ENCODE measurements at regions not wholly inside any gene's neighbourhood (a gene's known extent, or its start where the extent isn't known, plus 50 kb on each side); places are given as distances from the start of the nearest gene placed in this dataset.

DNA sequence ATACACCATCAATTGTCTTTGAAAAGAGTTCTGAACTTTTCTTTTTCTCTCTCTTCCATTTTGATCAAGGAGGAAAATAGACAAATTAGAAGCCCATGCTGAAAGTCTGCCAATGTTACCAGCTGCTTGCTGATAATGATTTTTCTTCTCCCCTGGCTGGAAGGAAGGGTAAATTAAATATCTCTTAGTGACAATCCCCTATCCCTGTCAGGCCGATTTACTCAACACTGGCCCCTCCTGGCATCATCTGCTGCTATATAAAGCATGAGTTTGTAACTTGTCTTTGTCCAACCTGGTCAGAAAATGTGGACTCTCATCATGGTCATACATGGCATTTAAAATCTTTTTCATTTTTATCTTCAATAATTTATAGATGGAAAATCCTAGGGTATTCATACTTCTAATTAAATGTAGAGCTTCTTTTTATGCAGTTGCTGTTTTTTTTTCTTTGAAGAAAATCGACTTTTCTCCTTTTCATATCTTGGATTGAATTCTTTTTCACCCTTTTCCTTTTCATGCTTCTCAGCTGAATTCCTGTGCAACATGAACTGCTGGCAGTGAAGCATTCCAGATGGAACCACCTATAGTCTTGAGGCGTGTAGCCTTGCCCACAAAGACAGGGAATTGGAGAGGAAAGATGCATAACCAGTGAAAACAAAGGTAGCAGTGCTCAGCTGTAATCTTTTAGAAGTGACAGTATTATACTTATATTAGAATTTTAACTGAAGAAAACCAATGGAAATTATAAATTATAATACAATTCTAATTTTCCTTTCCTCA lies 214.7 kb upstream of the PTGFR start:
- Histone ChIP-seq H3K36me3 (ENCODE audit: control insufficient read depth, insufficient read depth, low read length) (no peaks in the 10 kb centered on the region), H3K4me3 (ENCODE audit: extremely low read depth, insufficient read depth, low read length, poor library complexity, severe bottlenecking) (no peak overlapping the region), H3K9me3 (ENCODE audit: control insufficient read depth, low read length) (no peaks in the 10 kb centered on the region), H3K4me1 (ENCODE audit: control insufficient read depth, insufficient read depth, low read length, poor library complexity, severe bottlenecking) (no peaks in the 10 kb centered on the region), H3K27ac (ENCODE audit: low read depth, low read length, severe bottlenecking) (no peak overlapping the region)
- 100% methylated on average over 1 of the region's 3 CpGs; no CpG with 5 or more reads in 1 of the 2 experiments for WGBS, 2 experiments (ENCODE audit: insufficient coverage in 2 of 2)

DNA sequence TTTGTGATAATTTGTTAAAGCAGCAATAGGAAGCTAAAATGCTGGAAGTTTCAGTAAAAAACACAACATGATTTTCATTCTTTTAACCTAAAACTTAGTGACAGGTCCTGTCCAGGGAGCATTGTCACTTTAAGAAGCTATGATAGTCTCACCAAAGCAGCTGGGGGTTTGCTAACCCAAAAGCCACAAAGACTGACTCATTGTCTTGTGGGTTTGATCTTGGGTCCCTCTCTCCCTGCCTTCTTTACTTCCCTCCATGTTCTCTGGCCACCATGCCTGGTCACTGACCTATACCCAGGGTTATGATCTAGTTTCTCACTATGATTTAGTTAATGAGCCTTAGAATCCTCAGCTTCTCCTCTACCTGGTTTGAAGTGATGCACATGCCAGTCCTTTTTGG lies 213.5 kb upstream of the PTGFR start:
- Histone ChIP-seq H3K4me3 (ENCODE audit: extremely low read depth, insufficient read depth, low read length, poor library complexity, severe bottlenecking) (no peak overlapping the region), H3K4me1 (ENCODE audit: control insufficient read depth, insufficient read depth, low read length, poor library complexity, severe bottlenecking) (no peaks in the 10 kb centered on the region), H3K27ac (ENCODE audit: low read depth, low read length, severe bottlenecking) (no peak overlapping the region), H3K9me3 (ENCODE audit: control insufficient read depth, low read length) (no peaks in the 10 kb centered on the region), H3K36me3 (ENCODE audit: control insufficient read depth, insufficient read depth, low read length) (no peaks in the 10 kb centered on the region)

- no peaks in the 10 kb centered on the region for H3K4me1 ChIP-seq (ENCODE audit: control insufficient read depth, insufficient read depth, low read length, poor library complexity, severe bottlenecking)
- H3K27ac ChIP-seq (ENCODE audit: low read depth, low read length, severe bottlenecking) = no peak overlapping the region
- no peak overlapping the region for H3K4me3 ChIP-seq (ENCODE audit: extremely low read depth, insufficient read depth, low read length, poor library complexity, severe bottlenecking)
- no peaks in the 10 kb centered on the region for H3K9me3 ChIP-seq (ENCODE audit: control insufficient read depth, low read length)
- WGBS, 2 experiments (ENCODE audit: insufficient coverage in 2 of 2) = 78 to 89% methylated on average over 1 of the region's 2 CpGs
- no peaks in the 10 kb centered on the region for H3K36me3 ChIP-seq (ENCODE audit: control insufficient read depth, insufficient read depth, low read length)
These were observed 211.7 kb upstream of the PTGFR start for GRCh38 chr1:78279051-78279450.

DNA sequence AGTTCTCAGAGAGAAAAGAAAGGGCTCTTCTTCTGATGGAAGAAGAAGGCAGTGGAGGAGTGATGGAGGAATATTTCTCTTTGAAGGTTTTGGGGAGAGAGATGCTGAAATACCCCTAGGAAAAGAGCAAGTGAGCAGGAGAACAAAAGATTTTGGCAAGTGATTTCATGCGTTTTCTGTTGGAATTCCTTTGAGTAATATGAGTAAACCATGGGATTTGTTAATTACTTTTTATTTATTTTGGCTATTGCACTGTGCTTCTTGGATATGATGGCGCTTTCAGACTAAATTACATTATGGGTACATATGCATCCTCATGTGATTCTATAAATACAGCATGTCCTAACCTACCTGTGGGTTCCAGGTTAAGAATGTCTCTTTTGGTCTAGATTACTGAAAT lies 210.1 kb upstream of the PTGFR start:
- no peak overlapping the region for H3K27ac ChIP-seq (ENCODE audit: low read depth, low read length, severe bottlenecking)
- H3K4me3 ChIP-seq (ENCODE audit: extremely low read depth, insufficient read depth, low read length, poor library complexity, severe bottlenecking) = no peak overlapping the region
- H3K36me3 ChIP-seq (ENCODE audit: control insufficient read depth, insufficient read depth, low read length) = no peaks in the 10 kb centered on the region
- WGBS, 2 experiments (ENCODE audit: insufficient coverage in 2 of 2) = 83% methylated on average over 1 of the region's 2 CpGs; no CpG with 5 or more reads in 1 of the 2 experiments
- H3K9me3 ChIP-seq (ENCODE audit: control insufficient read depth, low read length) = no peaks in the 10 kb centered on the region
- no peaks in the 10 kb centered on the region for H3K4me1 ChIP-seq (ENCODE audit: control insufficient read depth, insufficient read depth, low read length, poor library complexity, severe bottlenecking)

DNA sequence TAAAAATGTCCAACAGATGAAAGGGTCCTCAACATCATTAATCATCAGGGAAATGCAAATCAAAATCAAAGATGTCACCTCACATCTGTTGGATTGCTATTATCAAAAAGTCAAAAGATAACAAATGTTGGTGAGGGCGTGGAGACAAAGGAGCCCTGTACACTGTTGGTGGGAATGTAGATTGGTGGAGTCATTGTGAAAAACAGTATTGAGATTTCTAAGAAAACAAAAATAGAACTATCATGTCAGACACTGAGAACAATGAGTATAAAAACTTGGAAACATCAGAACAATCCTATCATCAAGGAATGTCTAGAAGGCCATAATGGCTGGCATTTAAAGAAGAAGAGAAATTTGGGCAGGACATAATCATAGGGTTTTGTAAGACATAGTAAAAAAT lies 209.2 kb upstream of the PTGFR start:
- no peaks in the 10 kb centered on the region for H3K4me1 ChIP-seq (ENCODE audit: control insufficient read depth, insufficient read depth, low read length, poor library complexity, severe bottlenecking)
- WGBS, 2 experiments (ENCODE audit: insufficient coverage in 2 of 2) = no CpG with 5 or more reads among the region's 1 CpG
- no peaks in the 10 kb centered on the region for H3K36me3 ChIP-seq (ENCODE audit: control insufficient read depth, insufficient read depth, low read length)
- H3K27ac ChIP-seq (ENCODE audit: low read depth, low read length, severe bottlenecking) = no peak overlapping the region
- no peak overlapping the region for H3K4me3 ChIP-seq (ENCODE audit: extremely low read depth, insufficient read depth, low read length, poor library complexity, severe bottlenecking)
- H3K9me3 ChIP-seq (ENCODE audit: control insufficient read depth, low read length) = no peaks in the 10 kb centered on the region

DNA sequence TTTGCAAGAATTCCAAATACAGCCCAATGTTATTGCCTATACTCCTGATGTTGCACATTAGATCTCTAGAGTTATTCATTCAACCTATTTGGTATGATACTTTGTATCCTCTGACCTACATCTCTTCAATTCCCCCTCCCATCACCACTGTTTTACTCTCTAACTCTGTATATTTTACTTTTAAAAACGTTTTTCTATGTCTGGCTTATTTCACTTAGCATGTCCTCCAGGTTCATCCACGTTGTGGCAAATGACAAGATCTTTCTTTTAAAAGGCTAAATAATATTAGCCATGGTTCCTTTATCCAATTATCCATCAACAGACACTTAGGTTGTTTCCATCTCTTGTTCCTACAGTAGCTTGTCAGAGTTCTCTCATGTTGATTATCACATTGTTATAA lies 207.1 kb upstream of the PTGFR start:
- Histone ChIP-seq H3K4me3 (ENCODE audit: extremely low read depth, insufficient read depth, low read length, poor library complexity, severe bottlenecking) (no peak overlapping the region), H3K4me1 (ENCODE audit: control insufficient read depth, insufficient read depth, low read length, poor library complexity, severe bottlenecking) (no peaks in the 10 kb centered on the region), H3K27ac (ENCODE audit: low read depth, low read length, severe bottlenecking) (no peak overlapping the region), H3K36me3 (ENCODE audit: control insufficient read depth, insufficient read depth, low read length) (no peaks in the 10 kb centered on the region), H3K9me3 (ENCODE audit: control insufficient read depth, low read length) (no peaks in the 10 kb centered on the region)
- WGBS, 2 experiments (ENCODE audit: insufficient coverage in 2 of 2) = 39% methylated on average over 2 of the region's 2 CpGs; no CpG with 5 or more reads in 1 of the 2 experiments

GRCh38 chr1:78284354-78284753 lies 206.4 kb upstream of the PTGFR start:
- H3K4me3 ChIP-seq (ENCODE audit: extremely low read depth, insufficient read depth, low read length, poor library complexity, severe bottlenecking) = no peak overlapping the region

GRCh38 chr1:78286686-78287085 lies 204.1 kb upstream of the PTGFR start:
- Histone ChIP-seq H3K4me1 (ENCODE audit: control insufficient read depth, insufficient read depth, low read length, poor library complexity, severe bottlenecking) (no peaks in the 10 kb centered on the region), H3K9me3 (ENCODE audit: control insufficient read depth, low read length) (no peaks in the 10 kb centered on the region), H3K36me3 (ENCODE audit: control insufficient read depth, insufficient read depth, low read length) (no peaks in the 10 kb centered on the region), H3K4me3 (ENCODE audit: extremely low read depth, insufficient read depth, low read length, poor library complexity, severe bottlenecking) (no peak overlapping the region), H3K27ac (ENCODE audit: low read depth, low read length, severe bottlenecking) (no peak overlapping the region)
- 89 to 100% methylated on average over 1 to 2 of the region's 3 CpGs for WGBS, 2 experiments (ENCODE audit: insufficient coverage in 2 of 2)

More at GRCh38 chr1:78284354-78284753, 206.4 kb upstream of the PTGFR start:
- WGBS, 2 experiments (ENCODE audit: insufficient coverage in 2 of 2) = no CpG with 5 or more reads among the region's 1 CpG
- H3K9me3 ChIP-seq (ENCODE audit: control insufficient read depth, low read length) = no peaks in the 10 kb centered on the region
- no peaks in the 10 kb centered on the region for H3K4me1 ChIP-seq (ENCODE audit: control insufficient read depth, insufficient read depth, low read length, poor library complexity, severe bottlenecking)
- no peak overlapping the region for H3K27ac ChIP-seq (ENCODE audit: low read depth, low read length, severe bottlenecking)
- H3K36me3 ChIP-seq (ENCODE audit: control insufficient read depth, insufficient read depth, low read length) = no peaks in the 10 kb centered on the region

GRCh38 chr1:78289603-78290002 lies 201.2 kb upstream of the PTGFR start:
- no CpG with 5 or more reads among the region's 1 CpG for WGBS, 2 experiments (ENCODE audit: insufficient coverage in 2 of 2)
- Histone ChIP-seq H3K4me3 (ENCODE audit: extremely low read depth, insufficient read depth, low read length, poor library complexity, severe bottlenecking) (no peak overlapping the region), H3K4me1 (ENCODE audit: control insufficient read depth, insufficient read depth, low read length, poor library complexity, severe bottlenecking) (no peaks in the 10 kb centered on the region), H3K36me3 (ENCODE audit: control insufficient read depth, insufficient read depth, low read length) (no peaks in the 10 kb centered on the region), H3K9me3 (ENCODE audit: control insufficient read depth, low read length) (no peaks in the 10 kb centered on the region), H3K27ac (ENCODE audit: low read depth, low read length, severe bottlenecking) (no peak overlapping the region)

DNA sequence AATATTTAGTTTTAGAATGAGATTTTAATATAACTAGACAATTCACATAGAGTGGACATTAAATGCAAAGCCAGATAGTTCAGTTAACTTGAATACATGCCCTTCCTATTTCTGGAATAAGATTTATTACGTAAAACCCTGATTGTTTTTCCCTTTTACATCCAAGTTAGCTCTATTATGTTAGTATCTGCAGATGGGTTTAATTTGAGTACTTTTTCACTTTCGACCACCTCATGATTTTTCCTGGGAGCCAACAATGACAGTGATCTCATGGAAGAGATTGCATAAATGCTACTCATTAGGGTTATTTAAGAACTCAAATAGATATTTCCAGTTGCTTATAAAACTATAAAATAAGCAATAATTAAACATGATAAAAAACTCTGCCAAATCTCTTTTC lies 199.4 kb upstream of the PTGFR start:
- no peaks in the 10 kb centered on the region for H3K9me3 ChIP-seq (ENCODE audit: control insufficient read depth, low read length)
- H3K27ac ChIP-seq (ENCODE audit: low read depth, low read length, severe bottlenecking) = no peak overlapping the region
- H3K36me3 ChIP-seq (ENCODE audit: control insufficient read depth, insufficient read depth, low read length) = no peaks in the 10 kb centered on the region
- no peak overlapping the region for H3K4me3 ChIP-seq (ENCODE audit: extremely low read depth, insufficient read depth, low read length, poor library complexity, severe bottlenecking)
- WGBS, 2 experiments (ENCODE audit: insufficient coverage in 2 of 2) = no CpG with 5 or more reads among the region's 2 CpGs
- H3K4me1 ChIP-seq (ENCODE audit: control insufficient read depth, insufficient read depth, low read length, poor library complexity, severe bottlenecking) = no peaks in the 10 kb centered on the region

DNA sequence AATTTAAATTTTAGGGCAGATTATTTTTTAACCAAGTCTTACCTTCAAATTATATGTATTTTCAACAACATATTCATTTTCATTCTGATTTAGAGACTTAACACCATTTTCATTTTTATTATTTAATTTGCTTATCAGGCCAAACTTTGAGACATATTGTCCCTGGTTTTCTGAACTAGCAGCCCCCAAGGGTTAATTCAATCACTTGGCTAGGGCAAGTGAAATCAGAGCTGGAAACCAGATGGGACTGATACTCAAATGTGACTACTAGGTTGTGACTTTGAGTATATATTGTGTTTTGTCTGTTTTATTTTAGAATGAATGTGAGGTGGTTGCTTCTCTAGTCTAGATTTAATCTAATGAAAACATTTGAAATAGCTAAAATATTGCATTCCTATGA lies 198.9 kb upstream of the PTGFR start:
- H3K4me3 ChIP-seq (ENCODE audit: extremely low read depth, insufficient read depth, low read length, poor library complexity, severe bottlenecking) = no peak overlapping the region
- no peak overlapping the region for H3K27ac ChIP-seq (ENCODE audit: low read depth, low read length, severe bottlenecking)
- H3K9me3 ChIP-seq (ENCODE audit: control insufficient read depth, low read length) = no peaks in the 10 kb centered on the region
- no peaks in the 10 kb centered on the region for H3K36me3 ChIP-seq (ENCODE audit: control insufficient read depth, insufficient read depth, low read length)
- no peaks in the 10 kb centered on the region for H3K4me1 ChIP-seq (ENCODE audit: control insufficient read depth, insufficient read depth, low read length, poor library complexity, severe bottlenecking)

Data from mesodermal cell (in vitro differentiated cells).